CD4-positive, alpha-beta T cell treated with Interferon alpha-2 for 1 hour (primary cell): ENCODE measurements at regions not wholly inside any gene's neighbourhood (a gene's known extent, or its start where the extent isn't known, plus 50 kb on each side); places are given as distances from the start of the nearest gene placed in this dataset.
"Not testable (repeated sequence)": the region's sequence is repeated elsewhere in the genome, so short reads cannot be mapped to it uniquely, and the experiment has no call there.

Experiments
- DNase-seq, 2 donors: peaks; one replicate each; pipeline ENCODE4 v3.0.0-alpha.2; 2020 to 2022

GRCh38 chr5:171543148-171543815, 123.8 kb downstream of the FGF18 start:
- DNase-seq, result no peak

- no peak for DNase-seq
Measured at GRCh38 chr5:171544913-171545765, 125.7 kb downstream of the FGF18 start.

- DNase-seq, result no peak
Measured at GRCh38 chr5:171549274-171549673, 129.8 kb downstream of the FGF18 start.

- not testable (repeated sequence) for DNase-seq
Measured at GRCh38 chr5:171553817-171554216, 134.4 kb downstream of the FGF18 start.

- no peak for DNase-seq
Measured at GRCh38 chr5:171555160-171555559, 135.7 kb downstream of the FGF18 start.

GRCh38 chr5:171562822-171563221, 143.4 kb downstream of the FGF18 start:
- DNase-seq, result no peak

- no peak for DNase-seq
Measured at GRCh38 chr5:171568389-171568788, 148.9 kb downstream of the FGF18 start.

- DNase-seq, result no peak
Measured at GRCh38 chr5:171569065-171569712, 149.7 kb downstream of the FGF18 start.

- no peak for DNase-seq
Measured at GRCh38 chr5:171570244-171570825, 150.9 kb downstream of the FGF18 start.

- DNase-seq, result no peak
Measured at GRCh38 chr5:171571663-171572062, 152.2 kb downstream of the FGF18 start.

- no peak for DNase-seq
Measured at GRCh38 chr5:171573021-171573420, 153.6 kb downstream of the FGF18 start.

- DNase-seq, result no peak
Measured at GRCh38 chr5:171573451-171574225, 154.2 kb downstream of the FGF18 start.

GRCh38 chr5:171574376-171574775, 154.9 kb downstream of the FGF18 start:
- no peak for DNase-seq

- DNase-seq, result no peak
Measured at GRCh38 chr5:171575386-171575785, 155.9 kb downstream of the FGF18 start.

GRCh38 chr5:171575808-171576207, 156.4 kb downstream of the FGF18 start:
- no peak for DNase-seq

- DNase-seq, result no peak
Measured at GRCh38 chr5:171577042-171577758, 157.8 kb downstream of the FGF18 start.

GRCh38 chr5:171578049-171578828, 158.8 kb downstream of the FGF18 start:
- no peak for DNase-seq

GRCh38 chr5:171578829-171579491, 159.5 kb downstream of the FGF18 start:
- DNase-seq, result no peak

GRCh38 chr5:171579976-171580411, 160.5 kb downstream of the FGF18 start:
- no peak for DNase-seq

GRCh38 chr5:171580502-171581265, 161.2 kb downstream of the FGF18 start:
- DNase-seq, result no peak
